ENCODE measurements at regions not wholly inside any gene's neighbourhood (a gene's known extent, or its start where the extent isn't known, plus 50 kb on each side); places are given as distances from the start of the nearest gene placed in this dataset.
A peak's percentile ranks its signal among the peaks of the same experiment; 100 is the strongest.
"Not testable (repeated sequence)": the region's sequence is repeated elsewhere in the genome, so short reads cannot be mapped to it uniquely, and the experiment has no call there.

- no peak for DNase-seq (ENCODE audit: low spot score)
These were observed 169.2 kb upstream of the PLXNC1 start for GRCh38 chr12:93979189-93979588.

- no peak for DNase-seq (ENCODE audit: low spot score)
These were observed 167.7 kb upstream of the PLXNC1 start for GRCh38 chr12:93980711-93981110.

GRCh38 chr12:93981411-93981810 lies 167.0 kb upstream of the PLXNC1 start:
- DNase-seq (ENCODE audit: low spot score), result no peak

GRCh38 chr12:93982771-93983315 lies 165.5 kb upstream of the PLXNC1 start:
- no peak for DNase-seq (ENCODE audit: low spot score)

GRCh38 chr12:93984005-93984404 lies 164.4 kb upstream of the PLXNC1 start:
- DNase-seq (ENCODE audit: low spot score), result no peak

- no peak for DNase-seq (ENCODE audit: low spot score)
These were observed 158.4 kb upstream of the PLXNC1 start for GRCh38 chr12:93989949-93990348.

- peak; percentile 53 for DNase-seq (ENCODE audit: low spot score)
These were observed 157.3 kb upstream of the PLXNC1 start for GRCh38 chr12:93990832-93991803.

- DNase-seq (ENCODE audit: low spot score), result no peak
These were observed 156.4 kb upstream of the PLXNC1 start for GRCh38 chr12:93991829-93992461.

- DNase-seq (ENCODE audit: low spot score), result no peak
These were observed 153.7 kb upstream of the PLXNC1 start for GRCh38 chr12:93994721-93995120.

- DNase-seq (ENCODE audit: low spot score), result no peak
These were observed 152.1 kb upstream of the PLXNC1 start for GRCh38 chr12:93996321-93996720.

GRCh38 chr12:94001691-94002090 lies 146.7 kb upstream of the PLXNC1 start:
- no peak for DNase-seq (ENCODE audit: low spot score)

- DNase-seq (ENCODE audit: low spot score), result not testable (repeated sequence)
These were observed 145.5 kb upstream of the PLXNC1 start for GRCh38 chr12:94002925-94003324.

GRCh38 chr12:94007833-94008232 lies 140.5 kb upstream of the PLXNC1 start:
- DNase-seq (ENCODE audit: low spot score), result not testable (repeated sequence)

- no peak for DNase-seq (ENCODE audit: low spot score)
These were observed 138.1 kb upstream of the PLXNC1 start for GRCh38 chr12:94010307-94010706.

- no peak for DNase-seq (ENCODE audit: low spot score)
These were observed 136.3 kb upstream of the PLXNC1 start for GRCh38 chr12:94012071-94012470.

GRCh38 chr12:94012590-94012989 lies 135.8 kb upstream of the PLXNC1 start:
- DNase-seq (ENCODE audit: low spot score), result no peak

- not testable (repeated sequence) for DNase-seq (ENCODE audit: low spot score)
These were observed 131.1 kb upstream of the PLXNC1 start for GRCh38 chr12:94017247-94017646.

- DNase-seq (ENCODE audit: low spot score), result no peak
These were observed 128.0 kb upstream of the PLXNC1 start for GRCh38 chr12:94020335-94020734.

GRCh38 chr12:94023879-94024278 lies 124.5 kb upstream of the PLXNC1 start:
- DNase-seq (ENCODE audit: low spot score), result no peak

GRCh38 chr12:94025068-94025467 lies 123.3 kb upstream of the PLXNC1 start:
- no peak for DNase-seq (ENCODE audit: low spot score)

- no peak for DNase-seq (ENCODE audit: low spot score)
These were observed 122.6 kb upstream of the PLXNC1 start for GRCh38 chr12:94025756-94026155.

- DNase-seq (ENCODE audit: low spot score), result no peak
These were observed 121.8 kb upstream of the PLXNC1 start for GRCh38 chr12:94026596-94026995.

GRCh38 chr12:94027561-94027960 lies 120.8 kb upstream of the PLXNC1 start:
- DNase-seq (ENCODE audit: low spot score), result no peak

Measured in ureter (tissue), 1 donor.